SJCRH30 (cell line): ENCODE measurements at regions not wholly inside any gene's neighbourhood (a gene's known extent, or its start where the extent isn't known, plus 50 kb on each side); places are given as distances from the start of the nearest gene placed in this dataset.

Experiments
- DNase-seq, 2 experiments: peaks; one replicate each; pipeline ENCODE4 v3.0.0-alpha.2; 2015 to 2020
- H3K27ac ChIP-seq: fragments of 250-450 bp; sonication (Bioruptor Pico); 2 replicates; pipeline ENCODE4 v1.5.1; 2020; ENCODE audit warnings: mild to moderate bottlenecking, moderate library complexity
- H3K27me3 ChIP-seq: fragments of 250-450 bp; sonication (Bioruptor Pico); 2 replicates; pipeline ENCODE4 v1.5.1; 2020; ENCODE audit warnings: mild to moderate bottlenecking, moderate library complexity
- H3K36me3 ChIP-seq: fragments of 250-450 bp; sonication (Bioruptor Pico); 2 replicates; pipeline ENCODE4 v1.5.1; 2020; ENCODE audit warnings: mild to moderate bottlenecking, moderate library complexity
- H3K4me1 ChIP-seq: fragments of 250-450 bp; sonication (Bioruptor Pico); 2 replicates; pipeline ENCODE4 v1.5.1; 2020; ENCODE audit warnings: mild to moderate bottlenecking, moderate library complexity
- H3K4me3 ChIP-seq: fragments of 250-450 bp; sonication (Bioruptor Pico); 2 replicates; pipeline ENCODE4 v1.5.1; 2020; ENCODE audit warnings: mild to moderate bottlenecking, moderate library complexity
- H3K9me3 ChIP-seq: fragments of 250-450 bp; sonication (Bioruptor Pico); replicated peaks from 2 replicates; pipeline ENCODE4 v1.5.1; 2020; ENCODE audit warnings: mild to moderate bottlenecking, moderate library complexity

DNA sequence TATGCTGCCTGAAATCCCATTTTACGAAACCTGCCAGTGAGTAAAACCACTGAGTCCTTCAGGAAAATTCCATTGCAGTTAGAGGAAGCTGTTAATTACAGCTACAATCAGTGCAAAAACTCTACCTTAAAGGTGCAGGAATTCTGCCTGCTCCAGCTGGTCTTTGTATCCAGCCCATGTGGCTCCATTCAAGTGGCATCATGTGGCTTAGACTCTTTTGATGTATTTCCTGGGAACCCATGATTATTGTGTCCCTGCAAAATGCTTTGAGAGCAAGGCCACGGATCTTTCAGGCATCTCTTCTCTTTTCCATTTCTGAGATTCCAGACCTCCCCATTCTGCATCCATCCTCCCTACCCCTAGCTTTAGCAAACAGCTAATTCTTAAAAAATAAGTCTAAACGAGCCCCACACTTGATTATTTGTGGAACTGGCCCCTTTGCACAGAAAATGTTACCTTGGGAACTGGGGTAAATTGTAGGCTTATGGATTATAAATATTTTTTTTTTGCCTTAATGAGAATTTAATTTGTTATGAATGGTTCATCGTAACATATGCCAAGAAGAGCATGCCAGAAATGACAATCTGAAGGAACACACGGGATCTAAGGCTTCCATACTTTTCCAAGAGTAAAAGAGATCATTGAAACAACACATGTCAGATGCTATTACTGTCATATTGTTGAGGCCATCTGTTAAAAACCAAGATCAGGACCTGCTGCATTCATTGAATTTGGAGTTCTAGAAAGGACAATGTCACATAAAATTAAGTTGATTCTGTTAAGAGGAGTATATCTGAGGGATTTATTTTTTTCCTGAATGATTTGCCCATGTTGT, 144.6 kb downstream of the TPH2 start:
- no peaks in the 10 kb centered on the region for H3K36me3 ChIP-seq
- DNase-seq, result no peak
- H3K9me3 ChIP-seq, result no peaks in the 10 kb centered on the region
- H3K4me1 ChIP-seq, result no peaks in the 10 kb centered on the region
- H3K27me3 ChIP-seq, result 0 out of 2 replicates have a peak, but pooled peaks cover 4% of the 10 kb centered on the region
- no peak overlapping the region for H3K27ac ChIP-seq
- no peak overlapping the region for H3K4me3 ChIP-seq

DNA sequence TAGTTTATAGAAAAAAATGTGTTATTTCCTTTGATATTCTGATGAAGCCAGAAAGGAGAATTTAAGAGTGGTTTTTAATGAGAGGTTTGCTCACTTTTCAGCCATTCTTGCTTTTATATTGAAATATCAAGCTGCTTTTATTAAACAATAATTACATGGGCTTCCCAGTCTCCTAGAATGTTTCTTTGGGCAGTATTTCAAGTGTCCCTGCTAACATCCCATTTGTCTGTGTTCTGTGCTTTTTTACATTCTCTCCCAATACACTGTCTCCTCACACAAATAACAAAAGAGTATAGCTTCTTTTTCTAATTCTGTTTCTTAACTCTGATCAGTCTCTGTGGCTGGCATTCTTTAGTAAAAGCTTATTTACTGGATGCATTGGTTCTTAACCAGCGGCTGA, 145.4 kb downstream of the TPH2 start:
- no peak overlapping the region for H3K27ac ChIP-seq
- no peak overlapping the region for H3K4me3 ChIP-seq
- 0 out of 2 replicates have a peak, but pooled peaks cover 4% of the 10 kb centered on the region for H3K27me3 ChIP-seq
- H3K36me3 ChIP-seq, result no peaks in the 10 kb centered on the region
- no peak for DNase-seq
- no peaks in the 10 kb centered on the region for H3K9me3 ChIP-seq
- no peaks in the 10 kb centered on the region for H3K4me1 ChIP-seq

DNA sequence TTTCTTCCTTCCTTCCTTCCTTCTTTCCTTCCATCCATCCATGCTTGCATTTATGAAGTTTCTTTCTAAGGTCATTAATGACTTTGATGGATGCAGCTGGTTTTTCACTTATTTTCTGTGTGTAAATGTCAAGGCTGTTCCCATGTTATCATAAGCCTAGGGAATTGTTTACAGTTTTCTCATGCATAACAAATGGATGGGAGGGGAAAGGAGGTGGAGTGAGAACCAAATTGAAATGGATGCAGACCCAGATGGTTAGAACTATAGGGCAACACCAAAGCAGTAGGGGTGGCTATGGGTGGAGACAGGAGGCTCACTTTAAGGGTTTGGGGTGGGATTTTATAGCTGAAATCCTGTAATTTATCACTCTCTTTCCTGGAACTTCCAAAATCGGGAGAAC, 146.2 kb downstream of the TPH2 start:
- H3K36me3 ChIP-seq, result no peaks in the 10 kb centered on the region
- no peaks in the 10 kb centered on the region for H3K4me1 ChIP-seq
- H3K4me3 ChIP-seq, result no peak overlapping the region
- no peak for DNase-seq
- no peak overlapping the region for H3K27ac ChIP-seq
- H3K27me3 ChIP-seq, result 0 out of 2 replicates have a peak, but pooled peaks cover 4% of the 10 kb centered on the region
- H3K9me3 ChIP-seq, result no peaks in the 10 kb centered on the region

DNA sequence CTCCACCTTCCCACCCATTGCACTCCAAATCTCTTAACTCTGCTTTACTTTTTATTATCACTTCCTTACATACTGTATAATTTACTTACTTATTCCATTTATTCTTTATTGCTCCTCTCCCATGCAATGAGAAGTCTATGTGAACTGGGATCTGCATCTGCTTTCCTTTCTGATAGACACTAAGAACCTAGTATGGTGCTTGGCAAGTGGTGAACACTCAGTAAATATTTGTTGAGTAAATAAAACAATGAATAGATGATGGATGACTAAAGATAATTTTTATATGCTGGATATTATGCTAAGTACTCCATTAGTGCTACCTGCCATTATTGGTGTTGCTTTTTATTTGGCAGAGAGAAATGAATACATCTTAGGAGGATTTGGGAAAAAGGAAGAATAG, 151.0 kb downstream of the TPH2 start:
- H3K27ac ChIP-seq, result no peak overlapping the region
- no peak for DNase-seq
- 0 out of 2 replicates have a peak, but pooled peaks cover 4% of the 10 kb centered on the region for H3K27me3 ChIP-seq
- no peaks in the 10 kb centered on the region for H3K9me3 ChIP-seq
- H3K4me3 ChIP-seq, result no peak overlapping the region
- H3K4me1 ChIP-seq, result no peaks in the 10 kb centered on the region
- H3K36me3 ChIP-seq, result no peaks in the 10 kb centered on the region

DNA sequence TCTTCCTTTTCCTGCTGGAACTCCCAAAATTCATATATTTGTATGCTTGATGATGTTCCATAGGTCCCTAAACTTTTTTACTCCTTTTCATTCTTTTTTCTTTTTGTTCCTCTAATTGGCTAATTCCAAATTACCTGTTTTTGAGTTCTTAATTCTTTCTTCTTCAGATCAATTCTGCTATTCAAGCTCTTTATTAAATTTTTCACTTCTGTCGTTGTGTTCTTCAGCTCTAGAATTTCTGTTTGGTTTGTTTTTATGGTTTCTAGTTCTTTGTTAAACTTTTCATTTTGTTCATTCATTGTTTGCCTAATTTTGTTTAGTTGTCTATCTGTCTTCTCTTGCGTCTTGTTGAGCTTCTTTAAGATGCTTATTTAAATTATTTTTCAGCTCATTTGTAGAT, 154.8 kb downstream of the TPH2 start:
- Histone ChIP-seq H3K27ac (no peak overlapping the region), H3K4me3 (no peak overlapping the region), H3K27me3 (no peaks in the 10 kb centered on the region), H3K4me1 (no peaks in the 10 kb centered on the region), H3K9me3 (no peaks in the 10 kb centered on the region), H3K36me3 (no peaks in the 10 kb centered on the region)
- DNase-seq, result no peak

DNA sequence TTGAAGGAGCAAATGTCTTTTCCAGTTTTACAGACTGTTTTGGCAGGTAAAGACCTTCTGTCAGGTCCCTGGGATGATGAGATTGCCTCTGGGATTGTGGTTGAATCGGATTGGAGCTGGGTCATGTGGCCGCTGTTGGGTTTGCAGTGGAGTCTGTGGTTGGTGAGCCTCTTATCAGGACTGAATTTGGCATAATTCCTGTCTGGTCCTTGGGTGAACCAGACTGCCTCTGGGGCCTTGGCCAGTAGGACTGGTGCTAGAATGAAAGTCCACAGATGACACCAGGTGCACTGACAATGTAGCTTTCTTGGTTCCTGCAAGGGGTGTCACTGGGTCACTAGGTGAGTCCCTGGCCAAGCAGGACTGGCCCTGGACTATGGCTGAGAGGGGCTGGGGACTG, 155.3 kb downstream of the TPH2 start:
- no peak for DNase-seq
- Histone ChIP-seq H3K36me3 (no peaks in the 10 kb centered on the region), H3K4me1 (no peaks in the 10 kb centered on the region), H3K9me3 (no peaks in the 10 kb centered on the region), H3K27ac (no peak overlapping the region), H3K4me3 (no peak overlapping the region), H3K27me3 (no peaks in the 10 kb centered on the region)

DNA sequence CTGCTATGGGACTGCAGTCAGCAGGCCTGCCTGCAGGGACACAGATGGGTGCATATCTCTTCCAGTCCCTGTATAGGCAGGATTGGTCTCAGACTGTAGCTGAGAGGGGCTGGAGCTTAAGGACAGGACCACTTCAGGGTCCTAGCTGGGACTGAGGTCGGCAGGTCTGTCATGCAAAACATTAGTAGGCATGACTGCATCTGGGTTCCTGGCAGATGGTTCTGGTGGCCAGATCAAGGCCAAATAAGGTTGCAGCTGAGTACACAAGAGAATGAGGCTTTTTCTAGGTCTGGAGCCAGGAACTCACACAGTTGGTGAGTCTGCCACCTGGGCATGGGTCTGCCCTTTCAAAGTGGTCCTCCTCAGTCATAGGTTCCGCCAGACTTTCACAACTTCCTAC, 155.8 kb downstream of the TPH2 start:
- Histone ChIP-seq H3K4me3 (no peak overlapping the region), H3K27ac (no peak overlapping the region), H3K4me1 (no peaks in the 10 kb centered on the region), H3K9me3 (no peaks in the 10 kb centered on the region), H3K27me3 (no peaks in the 10 kb centered on the region), H3K36me3 (no peaks in the 10 kb centered on the region)
- DNase-seq, result no peak

DNA sequence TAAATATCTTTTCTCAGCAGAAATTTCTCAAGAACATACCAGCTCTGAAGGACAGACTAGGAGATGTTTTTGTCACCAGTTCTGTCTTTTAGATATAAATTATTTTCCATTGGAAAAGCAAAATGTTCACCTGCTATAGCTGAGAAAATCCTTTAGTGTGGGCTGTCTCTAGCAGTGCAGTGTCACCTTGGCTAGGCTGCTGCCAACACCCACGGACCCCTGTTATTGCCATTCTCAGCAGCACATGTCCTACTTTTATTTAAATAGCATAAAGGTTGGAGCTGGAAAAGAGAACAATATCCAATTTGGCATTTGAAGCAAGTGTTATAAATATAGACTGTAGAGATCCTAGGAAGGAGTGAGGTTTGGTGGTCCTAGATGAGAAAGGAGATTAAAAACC, 156.4 kb downstream of the TPH2 start:
- H3K36me3 ChIP-seq, result no peaks in the 10 kb centered on the region
- H3K27ac ChIP-seq, result no peak overlapping the region
- H3K4me3 ChIP-seq, result no peak overlapping the region
- H3K9me3 ChIP-seq, result no peaks in the 10 kb centered on the region
- no peaks in the 10 kb centered on the region for H3K27me3 ChIP-seq
- H3K4me1 ChIP-seq, result no peaks in the 10 kb centered on the region
- DNase-seq, result no peak

DNA sequence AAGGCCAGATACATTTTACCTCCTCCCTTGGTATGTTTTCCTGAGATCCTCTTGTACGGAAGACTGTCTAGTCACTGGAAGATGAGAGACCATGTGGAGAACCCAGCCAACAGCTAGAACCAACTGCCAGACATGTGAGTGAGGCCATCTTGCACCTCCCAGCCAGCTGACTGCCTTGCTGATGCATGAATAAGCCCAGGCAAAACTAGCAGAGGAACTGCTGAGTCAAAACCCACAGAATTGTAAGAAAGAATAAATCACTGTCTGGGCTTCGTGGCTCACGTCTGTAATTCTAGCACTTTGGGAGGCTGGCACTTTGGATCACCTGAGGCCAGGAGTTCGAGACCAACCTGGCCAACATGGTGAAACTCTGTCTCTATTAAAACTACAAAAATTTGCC, 160.0 kb downstream of the TPH2 start:
- no peaks in the 10 kb centered on the region for H3K4me1 ChIP-seq
- H3K27me3 ChIP-seq, result no peaks in the 10 kb centered on the region
- no peak overlapping the region for H3K4me3 ChIP-seq
- H3K27ac ChIP-seq, result no peak overlapping the region
- H3K36me3 ChIP-seq, result no peaks in the 10 kb centered on the region
- no peak for DNase-seq
- H3K9me3 ChIP-seq, result no peaks in the 10 kb centered on the region

DNA sequence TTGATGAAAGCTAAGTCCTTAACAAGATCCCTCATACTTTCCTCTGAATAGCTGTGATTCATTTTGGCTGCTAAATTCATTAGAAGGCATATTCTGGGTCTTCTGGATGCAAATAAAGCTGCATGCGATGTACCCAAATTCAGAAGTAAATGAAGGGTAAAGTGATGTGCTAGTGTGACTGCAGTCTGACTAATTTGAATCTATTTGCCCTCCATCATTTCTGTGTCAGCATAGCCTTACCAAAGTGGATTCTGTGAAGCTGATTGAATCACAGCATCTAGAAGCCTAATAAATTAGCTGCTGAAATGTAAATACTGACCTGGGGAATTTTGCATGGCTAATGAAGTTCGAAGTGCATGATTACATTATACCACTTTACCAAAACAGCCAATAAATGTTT, 162.2 kb downstream of the TPH2 start:
- Histone ChIP-seq H3K27ac (no peak overlapping the region), H3K9me3 (no peaks in the 10 kb centered on the region), H3K4me3 (no peak overlapping the region), H3K27me3 (no peaks in the 10 kb centered on the region), H3K4me1 (no peaks in the 10 kb centered on the region), H3K36me3 (no peaks in the 10 kb centered on the region)
- DNase-seq, result no peak

DNA sequence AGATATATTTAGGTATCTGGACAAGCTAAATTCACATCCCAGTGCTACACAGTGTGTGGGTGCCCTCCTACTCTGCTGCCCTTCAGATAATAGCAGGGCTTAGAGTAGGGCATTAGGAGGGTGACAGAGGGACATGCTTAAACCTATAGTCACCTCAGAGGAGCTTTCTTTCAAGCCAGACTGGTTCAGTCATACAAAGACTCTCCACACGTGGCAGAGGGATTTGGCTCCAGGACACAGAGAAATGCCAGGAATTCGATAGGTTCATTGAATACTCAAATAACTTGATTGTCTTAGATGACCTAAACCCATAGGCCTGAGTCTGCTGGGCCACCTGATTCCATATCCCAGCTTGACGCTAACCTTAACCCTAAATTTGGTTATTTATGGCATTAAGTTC, 163.5 kb downstream of the TPH2 start:
- Histone ChIP-seq H3K36me3 (no peaks in the 10 kb centered on the region), H3K9me3 (no peaks in the 10 kb centered on the region), H3K27me3 (no peaks in the 10 kb centered on the region), H3K4me3 (no peak overlapping the region), H3K27ac (no peak overlapping the region), H3K4me1 (no peaks in the 10 kb centered on the region)
- DNase-seq, result no peak

DNA sequence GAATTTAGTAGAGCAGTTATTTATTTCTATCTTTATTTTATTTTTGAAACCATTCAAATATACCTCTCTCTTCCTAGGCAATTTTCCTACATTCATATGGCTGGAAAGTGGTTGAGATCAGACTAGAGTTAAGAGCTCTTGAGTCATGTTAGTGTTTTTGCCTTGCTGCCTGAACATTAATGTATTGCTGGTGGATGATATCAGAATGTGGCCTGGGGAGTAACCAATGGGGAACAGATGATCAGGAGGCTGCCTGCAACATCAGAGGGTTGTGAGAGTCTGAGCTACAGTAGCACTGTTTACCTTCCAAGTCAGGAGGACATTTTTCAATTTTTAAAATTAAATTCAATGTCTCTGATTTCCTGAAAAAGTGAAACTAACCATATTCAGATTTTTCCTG, 166.3 kb upstream of the TRHDE start:
- Histone ChIP-seq H3K4me3 (no peak overlapping the region), H3K27ac (no peak overlapping the region), H3K27me3 (peaks cover 3% of the 10 kb centered on the region; the same call in 1 of the 2 replicates), H3K36me3 (no peaks in the 10 kb centered on the region), H3K9me3 (no peaks in the 10 kb centered on the region), H3K4me1 (no peaks in the 10 kb centered on the region)
- no peak for DNase-seq

DNA sequence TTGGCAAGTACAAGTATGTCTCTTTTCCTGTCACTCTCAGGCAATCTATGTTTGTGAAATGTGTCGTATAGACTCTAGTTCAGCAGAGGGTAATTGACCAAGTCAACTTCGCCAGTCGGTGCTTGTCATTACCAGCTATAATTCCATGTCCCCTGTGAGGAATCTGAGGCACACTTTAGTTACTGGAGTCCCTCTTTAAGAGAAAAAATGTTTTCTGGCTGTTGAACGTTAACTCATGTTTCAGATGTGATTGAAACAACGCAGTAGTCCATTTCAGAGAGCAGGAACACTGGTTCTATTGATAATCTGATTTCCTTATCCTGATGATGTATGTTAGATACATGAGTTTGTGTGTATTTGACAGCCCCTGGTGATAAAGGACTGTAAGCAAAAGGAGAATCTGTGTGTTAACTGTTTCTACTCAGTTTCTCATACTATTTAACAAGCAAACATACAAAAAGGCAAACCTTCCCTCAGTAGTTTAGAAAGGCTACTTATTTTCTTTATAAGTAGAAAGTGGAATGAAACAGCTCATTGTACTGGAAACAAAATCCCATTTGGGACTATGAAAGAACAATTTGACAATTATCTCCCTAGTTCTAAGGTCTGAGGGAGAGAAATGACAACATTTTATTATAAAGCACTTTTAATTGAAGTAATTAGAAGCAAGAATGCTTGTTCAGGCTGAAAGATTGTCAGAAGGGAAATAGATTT, 161.1 kb upstream of the TRHDE start:
- Histone ChIP-seq H3K9me3 (no peaks in the 10 kb centered on the region), H3K27ac (no peak overlapping the region), H3K27me3 (peaks cover 3% of the 10 kb centered on the region; the same call in 1 of the 2 replicates), H3K4me1 (no peaks in the 10 kb centered on the region), H3K36me3 (no peaks in the 10 kb centered on the region), H3K4me3 (no peak overlapping the region)
- no peak for DNase-seq

DNA sequence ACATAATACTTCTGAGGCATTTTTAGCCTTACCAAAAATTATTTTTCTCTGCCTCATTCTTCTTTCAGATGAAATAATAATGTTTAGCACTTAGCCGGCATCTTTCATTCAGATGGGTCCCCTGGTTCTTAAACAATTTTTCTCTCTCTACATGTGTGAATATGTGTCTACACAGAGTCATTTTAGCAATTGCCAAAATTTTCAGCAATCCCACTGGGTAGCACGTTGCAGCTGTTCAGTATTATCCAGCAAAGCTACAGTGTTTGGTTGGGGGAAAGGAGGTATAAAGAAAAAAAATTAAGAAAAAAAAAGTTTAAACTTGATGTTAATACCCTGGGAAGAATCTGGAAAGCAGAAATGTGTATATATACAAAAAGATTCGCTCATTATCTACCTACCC, 160.5 kb upstream of the TRHDE start:
- Histone ChIP-seq H3K27me3 (peaks cover 3% of the 10 kb centered on the region; the same call in 1 of the 2 replicates), H3K27ac (no peak overlapping the region), H3K4me3 (no peak overlapping the region), H3K9me3 (no peaks in the 10 kb centered on the region), H3K4me1 (no peaks in the 10 kb centered on the region), H3K36me3 (no peaks in the 10 kb centered on the region)
- no peak for DNase-seq

DNA sequence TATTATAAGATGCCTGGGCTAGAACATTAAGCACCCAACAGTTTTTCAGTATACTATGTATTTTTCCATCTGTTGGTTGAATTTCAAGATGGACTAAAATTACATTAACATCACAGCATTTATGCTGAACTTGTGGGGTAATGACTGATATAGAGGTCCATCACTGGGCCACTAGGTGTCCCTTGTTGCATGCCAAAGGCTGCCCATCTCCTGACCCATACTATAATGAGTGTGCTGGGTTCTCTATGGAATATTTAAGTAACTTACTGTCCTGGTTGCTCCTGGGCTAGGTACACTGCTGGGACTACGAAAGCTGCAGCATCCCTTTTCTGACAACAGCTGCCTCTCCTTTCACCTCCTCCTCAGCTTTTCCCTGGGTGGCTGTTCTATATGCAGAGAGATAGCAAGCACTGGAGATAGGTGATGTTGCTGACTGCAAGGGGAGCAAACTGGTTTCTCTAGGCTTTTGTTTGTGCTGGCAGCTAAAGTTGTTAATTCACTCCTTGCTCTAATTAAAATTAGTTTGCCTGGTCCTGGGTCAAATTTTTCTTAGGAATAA, 138.6 kb upstream of the TRHDE start:
- H3K4me3 ChIP-seq, result no peak overlapping the region
- no peak for DNase-seq
- no peaks in the 10 kb centered on the region for H3K4me1 ChIP-seq
- no peaks in the 10 kb centered on the region for H3K27me3 ChIP-seq
- no peaks in the 10 kb centered on the region for H3K9me3 ChIP-seq
- H3K27ac ChIP-seq, result no peak overlapping the region
- no peaks in the 10 kb centered on the region for H3K36me3 ChIP-seq
